ENCODE measurements at regions not wholly inside any gene's neighbourhood (a gene's known extent, or its start where the extent isn't known, plus 50 kb on each side); places are given as distances from the start of the nearest gene placed in this dataset.

DNA sequence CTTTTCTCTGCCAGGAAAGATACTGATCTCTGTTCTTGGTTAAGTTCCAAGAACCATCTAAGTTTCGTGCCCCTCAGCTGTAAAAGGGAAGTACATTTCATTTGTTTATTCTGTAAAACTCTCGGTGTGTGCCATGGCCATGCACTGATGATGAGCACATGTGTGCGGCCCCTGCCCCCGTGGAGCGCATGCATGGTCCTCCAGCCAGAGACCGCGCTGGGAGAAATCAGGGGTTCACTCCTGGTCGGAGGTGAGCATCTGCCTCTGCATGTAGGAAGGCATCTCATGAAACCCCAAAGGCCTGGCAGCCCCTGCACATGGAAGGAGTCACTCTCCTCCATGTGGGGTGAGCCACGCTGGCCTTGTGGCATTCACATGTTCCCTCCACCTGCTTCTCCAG lies 102.5 kb upstream of the RTL1 start:
- Histone ChIP-seq H3K9ac (ENCODE audit: low read depth in 2 of 2, low read length in 2 of 2) (no peak overlapping the region), H3K27ac (no peak overlapping the region), H3K9me3 (no peaks in the 10 kb centered on the region), H3K4me1 (no peaks in the 10 kb centered on the region), H3K36me3 (no peaks in the 10 kb centered on the region), H3K27me3 (no peaks in the 10 kb centered on the region), H3K4me3 (no peak overlapping the region)
- intact Hi-C loops (cut with DNase I): no loop called here
- TF ChIP-seq CTCF (IDR thresholded peaks at IDR 0.05): no peak
- no peak for DNase-seq

DNA sequence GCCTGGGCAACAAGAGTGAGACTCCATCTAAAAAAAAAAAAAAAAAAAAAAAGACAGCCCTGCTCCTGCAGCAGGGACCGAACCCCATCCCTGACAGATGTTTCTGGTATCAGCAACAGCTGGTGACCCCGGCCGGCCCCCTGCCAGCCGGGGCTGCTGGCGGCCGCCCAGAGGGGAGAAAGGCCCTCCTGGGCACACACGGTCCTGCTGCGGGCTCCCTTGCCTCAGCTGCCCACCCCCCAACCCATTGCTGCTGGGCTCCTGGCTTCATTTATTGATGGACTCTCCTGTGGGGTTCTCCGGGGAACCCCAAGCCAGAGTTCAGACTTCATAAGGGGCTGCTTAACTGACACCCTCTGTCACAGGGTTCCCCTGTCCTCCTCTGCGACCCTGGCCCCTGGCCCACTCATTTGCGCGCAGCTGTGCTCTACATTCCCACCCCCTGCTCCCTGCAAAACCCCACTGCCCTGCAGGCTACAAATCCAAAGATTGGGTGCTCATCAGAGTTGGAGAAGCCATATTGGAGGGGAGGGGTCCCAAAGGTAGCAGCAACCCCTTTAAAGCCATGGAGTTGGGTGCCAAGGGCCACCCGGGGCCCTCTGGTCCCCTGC lies 103.6 kb upstream of the RTL1 start:
- Histone ChIP-seq H3K4me3 (no peak overlapping the region), H3K27me3 (no peaks in the 10 kb centered on the region), H3K27ac (no peak overlapping the region), H3K36me3 (no peaks in the 10 kb centered on the region), H3K9me3 (no peaks in the 10 kb centered on the region), H3K4me1 (no peaks in the 10 kb centered on the region), H3K9ac (ENCODE audit: low read depth in 2 of 2, low read length in 2 of 2) (no peak overlapping the region)
- TF ChIP-seq CTCF (IDR thresholded peaks at IDR 0.05): no peak
- intact Hi-C loops (cut with DNase I): no loop called here
- no peak for DNase-seq

GRCh38 chr14:101007765-101008164 lies 104.2 kb upstream of the RTL1 start:
- no peak overlapping the region for H3K9ac ChIP-seq (ENCODE audit: low read depth in 2 of 2, low read length in 2 of 2)
- H3K4me1 ChIP-seq: no peaks in the 10 kb centered on the region
- no peak overlapping the region for H3K4me3 ChIP-seq
- DNase-seq: no peak
- no peaks in the 10 kb centered on the region for H3K27me3 ChIP-seq
- no peak overlapping the region for H3K27ac ChIP-seq
- intact Hi-C loops (cut with DNase I): no loop called here
- H3K9me3 ChIP-seq: no peaks in the 10 kb centered on the region
- H3K36me3 ChIP-seq: no peaks in the 10 kb centered on the region
- TF ChIP-seq CTCF (IDR thresholded peaks at IDR 0.05): no peak

DNA sequence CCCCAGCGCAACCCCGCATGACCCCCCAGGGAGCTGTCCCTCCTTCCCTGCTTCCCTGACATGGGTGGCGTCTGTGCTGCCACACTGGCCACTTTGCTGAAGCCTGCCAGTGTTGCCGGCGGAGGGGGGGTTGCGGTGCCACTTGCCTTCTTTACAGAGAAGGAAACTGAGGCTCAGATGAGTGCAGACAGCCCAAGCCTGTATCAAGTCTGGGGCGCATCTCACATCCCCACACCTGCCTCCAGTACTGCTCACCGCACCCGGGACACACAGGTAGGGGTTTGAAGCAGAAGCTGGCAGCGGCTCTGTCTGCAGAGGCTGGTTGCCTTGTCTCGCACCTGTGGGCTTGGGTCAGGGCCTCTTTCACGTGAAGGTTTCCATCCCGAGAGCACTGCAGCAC lies 104.7 kb upstream of the RTL1 start:
- no peak for DNase-seq
- Histone ChIP-seq H3K9me3 (no peaks in the 10 kb centered on the region), H3K27me3 (no peaks in the 10 kb centered on the region), H3K36me3 (no peaks in the 10 kb centered on the region), H3K4me1 (no peaks in the 10 kb centered on the region), H3K27ac (no peak overlapping the region), H3K9ac (ENCODE audit: low read depth in 2 of 2, low read length in 2 of 2) (no peak overlapping the region), H3K4me3 (no peak overlapping the region)
- TF ChIP-seq CTCF (IDR thresholded peaks at IDR 0.05): no peak
- intact Hi-C loops (cut with DNase I): no loop called here

DNA sequence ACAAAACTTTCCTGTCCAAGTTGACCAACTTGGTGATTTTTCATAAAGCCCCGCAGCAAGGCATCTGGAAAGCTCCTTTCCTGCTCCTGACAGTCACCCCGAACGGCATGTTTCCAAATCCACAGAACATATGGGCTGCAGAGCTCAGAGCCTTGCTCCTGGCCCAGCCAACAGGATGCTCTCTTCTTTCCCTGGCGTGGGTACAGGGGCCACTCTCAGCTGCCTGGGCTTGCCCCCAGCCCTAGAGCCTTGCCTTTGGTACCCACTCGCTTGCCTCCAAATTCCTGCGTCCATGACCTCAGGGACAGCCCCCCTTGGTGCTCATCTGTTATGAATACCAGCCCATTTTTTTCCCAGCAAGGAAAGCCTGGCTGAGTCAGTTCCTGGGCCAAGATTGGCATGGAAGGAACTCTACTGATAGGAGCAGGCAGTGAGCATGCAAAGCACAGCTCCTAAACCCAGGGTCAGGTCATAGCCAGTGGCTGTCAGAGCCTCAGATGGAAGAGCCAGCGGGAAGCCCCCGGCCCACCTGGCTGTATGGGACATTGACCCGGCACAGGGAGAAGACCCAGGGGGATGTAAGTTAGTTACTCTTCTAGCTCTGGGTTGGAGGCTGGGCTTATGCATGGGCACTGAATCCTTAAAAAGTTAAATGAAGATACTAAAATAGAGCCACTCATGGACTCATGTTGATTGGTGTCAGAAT lies 105.3 kb upstream of the RTL1 start:
- Histone ChIP-seq H3K36me3 (no peaks in the 10 kb centered on the region), H3K4me1 (no peaks in the 10 kb centered on the region), H3K27ac (no peak overlapping the region), H3K9ac (ENCODE audit: low read depth in 2 of 2, low read length in 2 of 2) (no peak overlapping the region), H3K4me3 (no peak overlapping the region), H3K27me3 (no peaks in the 10 kb centered on the region), H3K9me3 (no peaks in the 10 kb centered on the region)
- DNase-seq: no peak
- no peak for TF ChIP-seq CTCF (IDR thresholded peaks at IDR 0.05)
- intact Hi-C loops (cut with DNase I): no loop called here

Data from colonic mucosa (tissue), 4 donors.